Bone marrow (tissue), 2 donors: ENCODE measurements at regions not wholly inside any gene's neighbourhood (a gene's known extent, or its start where the extent isn't known, plus 50 kb on each side); places are given as distances from the start of the nearest gene placed in this dataset.
A peak's percentile ranks its signal among the peaks of the same experiment; 100 is the strongest.

Source experiments
- DNase-seq, 2 donors: peaks; one replicate each; lab custom pipeline; 2025; lab: John Stamatoyannopoulos, UW

DNA sequence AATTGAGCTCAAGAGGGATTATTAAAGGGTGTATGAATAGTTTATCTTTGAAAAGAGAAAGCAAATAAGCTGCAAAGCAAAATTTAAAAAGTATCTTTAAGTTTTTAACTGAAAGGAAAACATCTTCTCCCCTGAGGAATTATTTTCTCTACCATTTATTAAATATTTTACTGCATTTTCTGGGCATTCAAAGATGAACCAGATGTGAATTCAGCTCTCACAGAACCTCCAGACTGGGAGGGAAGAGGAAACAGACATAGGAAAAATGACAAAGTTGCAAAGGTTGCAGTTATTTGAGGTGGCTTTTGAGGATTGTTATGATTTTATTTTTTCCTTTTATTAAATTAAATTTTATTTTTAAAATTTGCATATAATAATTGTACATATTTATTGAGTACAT is 122.7 kb upstream of the SESN3 start:
- DNase-seq = no peak

DNA sequence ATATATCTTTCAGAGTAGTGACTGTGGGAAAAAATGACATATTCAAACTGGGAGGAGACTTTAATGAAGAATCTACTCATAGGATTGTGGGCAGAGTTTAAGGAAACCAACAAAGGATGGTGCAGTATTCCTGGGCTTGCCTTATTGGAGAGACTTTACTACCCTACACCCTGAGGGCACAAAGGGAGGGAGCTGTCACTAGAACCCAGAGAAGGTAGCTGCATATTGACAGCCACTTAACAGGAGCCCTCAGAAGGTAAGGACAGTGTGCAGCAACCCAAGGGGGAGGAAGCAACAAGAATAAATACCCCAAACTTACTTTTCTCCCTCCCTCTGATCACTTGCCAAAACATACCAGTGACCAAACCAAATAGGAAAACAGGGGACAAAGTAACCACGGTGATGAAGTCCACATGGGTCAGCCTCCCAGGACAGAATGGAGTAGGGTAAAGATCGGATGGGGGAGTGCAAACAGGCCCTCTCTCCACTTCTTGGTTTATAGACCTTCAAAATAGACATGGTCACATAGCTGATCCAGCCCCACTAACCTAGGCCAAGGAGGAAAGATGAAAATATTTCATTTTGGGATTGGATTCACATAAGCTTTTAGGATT is 121.8 kb upstream of the SESN3 start:
- no peak for DNase-seq

DNA sequence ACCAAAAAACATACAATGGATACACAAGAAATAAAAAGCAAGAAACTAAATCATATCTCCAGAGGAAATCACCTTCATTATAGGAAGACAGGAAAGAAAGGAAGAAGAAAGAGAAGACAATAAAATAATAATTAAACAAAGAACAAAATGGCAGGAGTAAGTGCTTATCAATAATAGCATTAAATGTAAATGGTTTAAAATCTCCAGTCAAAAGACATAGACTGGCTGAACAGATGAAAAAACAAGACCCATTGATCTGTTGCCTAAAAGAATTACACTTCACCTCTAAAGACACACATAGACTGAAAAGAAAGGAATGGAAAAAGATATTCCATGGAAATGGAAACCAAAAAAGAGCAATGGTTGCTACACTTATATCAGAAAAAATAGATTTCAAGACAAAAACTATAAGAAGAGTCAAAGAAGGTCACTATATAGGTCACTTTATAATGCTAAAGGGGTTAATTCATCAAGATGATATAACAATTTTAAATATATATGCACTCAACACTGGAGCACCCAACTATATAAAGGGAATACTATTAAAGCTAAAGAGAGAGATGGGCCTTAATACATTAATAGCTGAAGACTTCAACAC is 118.4 kb upstream of the SESN3 start:
- no peak for DNase-seq

DNA sequence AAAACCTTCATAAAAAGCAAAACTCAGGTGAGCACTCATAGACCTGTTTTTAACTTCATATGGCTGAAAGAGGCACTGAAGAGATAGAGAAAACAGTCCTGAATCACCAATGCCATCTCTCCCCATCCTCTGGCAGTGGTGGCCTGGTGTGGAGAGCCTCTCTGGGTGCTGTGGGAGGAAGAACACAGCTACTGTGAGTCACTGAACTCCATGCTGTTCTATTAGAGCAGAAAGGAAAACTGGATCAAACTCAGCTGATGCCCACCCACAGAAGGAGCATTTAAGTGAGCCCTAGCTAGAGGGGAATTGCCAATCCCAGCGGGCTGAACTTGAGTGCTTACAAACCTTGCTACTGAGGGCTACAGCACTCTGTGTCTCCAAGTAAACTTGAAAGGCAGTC is 115.3 kb upstream of the SESN3 start:
- DNase-seq = no peak

DNA sequence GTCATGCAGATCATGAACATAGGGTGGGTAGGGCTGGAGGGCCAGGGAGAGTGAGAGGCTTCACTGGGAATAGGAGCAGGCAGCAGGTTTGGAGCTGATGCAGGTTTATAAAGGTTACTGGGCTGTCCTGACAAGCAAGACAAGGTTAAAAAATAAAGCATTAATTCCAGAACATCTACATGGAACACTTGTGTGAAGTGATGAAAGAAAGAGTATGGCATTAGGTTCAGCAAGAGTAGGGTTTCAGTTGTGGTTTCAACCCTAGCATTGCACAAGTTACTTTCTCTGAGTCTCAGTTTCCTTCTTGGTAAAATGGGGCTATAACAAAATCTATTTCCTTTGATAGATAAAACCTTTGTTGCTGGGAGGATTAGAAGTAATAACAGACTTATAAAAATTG is 114.6 kb upstream of the SESN3 start:
- DNase-seq = no peak

DNA sequence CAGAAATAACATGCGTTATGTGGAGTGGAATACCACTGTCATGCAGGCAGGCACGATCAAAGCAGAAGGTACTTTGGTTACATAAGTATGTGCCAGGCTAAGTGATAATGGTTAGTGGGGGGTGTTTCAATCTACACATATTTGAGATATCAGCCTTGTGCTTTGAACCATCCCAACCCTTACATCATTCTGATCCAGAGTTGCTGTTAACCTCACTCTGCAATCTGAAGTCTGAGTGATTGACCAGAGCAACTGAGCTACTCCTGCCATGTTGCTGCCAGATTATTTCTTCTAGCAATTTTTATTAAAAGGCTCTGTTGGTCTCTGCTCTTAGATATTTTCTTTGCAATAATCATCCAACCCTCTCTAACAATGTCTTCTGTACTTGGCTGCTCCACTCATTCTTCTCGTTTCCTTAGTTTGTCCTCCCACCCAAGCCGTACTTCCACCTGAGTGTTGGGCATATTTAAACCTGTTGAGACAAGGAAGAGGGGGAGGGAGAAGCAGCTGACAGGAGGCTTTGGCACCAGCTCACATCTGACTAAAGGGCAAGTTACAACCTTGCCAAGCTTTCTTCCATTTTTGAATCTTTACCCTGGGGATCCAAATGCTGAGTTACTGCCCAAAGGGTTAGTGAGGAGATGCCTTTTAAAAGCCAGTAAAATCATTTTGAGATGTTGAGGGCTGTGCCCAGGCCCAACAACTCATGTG is 114.1 kb upstream of the SESN3 start:
- no peak for DNase-seq

DNA sequence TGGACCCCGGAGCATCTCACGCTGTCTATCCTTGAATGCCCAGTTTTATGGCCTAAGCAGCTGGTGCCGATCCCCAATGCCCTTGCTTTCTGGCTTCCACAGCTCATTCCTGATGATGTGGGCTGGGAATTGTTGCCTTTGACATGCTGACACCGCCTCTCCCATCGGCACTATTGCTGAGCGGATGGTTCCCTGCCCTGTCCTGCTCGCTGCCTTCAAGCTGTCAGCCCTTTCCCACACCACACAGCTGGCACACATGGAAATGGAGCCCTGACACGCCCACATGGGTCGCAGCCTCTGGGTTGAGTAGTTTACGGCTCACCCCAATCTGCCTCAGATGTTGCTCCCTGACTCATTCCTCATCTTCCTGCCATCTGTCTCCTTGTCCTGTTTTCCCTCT is 110.2 kb upstream of the SESN3 start:
- no peak for DNase-seq

DNA sequence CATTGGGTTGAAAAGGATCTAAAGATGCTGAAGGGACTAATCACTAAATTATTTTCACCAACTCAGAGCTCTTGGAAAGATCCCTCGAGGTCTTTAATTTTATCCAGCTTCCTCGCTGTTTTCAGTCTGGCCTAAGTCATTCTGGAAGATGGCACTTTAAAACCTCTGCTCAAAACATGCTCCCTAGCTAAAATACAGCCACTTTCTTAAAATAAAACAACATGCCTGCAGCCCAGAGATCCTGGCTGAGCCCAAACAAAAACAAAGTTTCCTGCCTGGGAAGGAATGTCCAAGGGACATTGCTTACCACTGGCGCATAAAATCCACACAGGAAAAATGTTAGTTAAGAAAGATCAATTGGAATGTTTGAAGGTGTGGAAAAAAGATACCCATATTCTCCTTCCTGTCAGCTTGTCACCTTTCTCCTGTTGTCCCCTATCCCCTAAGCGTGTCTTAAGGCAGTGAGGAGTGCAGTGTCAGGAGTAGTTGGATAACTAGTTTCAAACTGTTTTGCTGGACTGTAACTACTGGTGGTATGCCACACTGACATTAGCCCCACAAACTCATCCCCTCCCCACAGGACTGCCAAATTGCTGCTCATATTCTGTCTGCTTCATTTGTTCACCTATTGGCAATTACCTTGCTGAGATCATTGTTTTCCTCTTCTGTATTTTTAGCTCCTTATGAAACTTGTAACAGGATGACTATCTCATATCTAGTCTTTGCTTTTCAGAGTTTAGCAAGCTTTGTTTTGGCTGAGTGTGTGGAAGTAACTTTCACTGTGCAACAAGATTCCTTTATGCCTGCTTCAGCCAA is 108.3 kb upstream of the SESN3 start:
- DNase-seq = no peak

DNA sequence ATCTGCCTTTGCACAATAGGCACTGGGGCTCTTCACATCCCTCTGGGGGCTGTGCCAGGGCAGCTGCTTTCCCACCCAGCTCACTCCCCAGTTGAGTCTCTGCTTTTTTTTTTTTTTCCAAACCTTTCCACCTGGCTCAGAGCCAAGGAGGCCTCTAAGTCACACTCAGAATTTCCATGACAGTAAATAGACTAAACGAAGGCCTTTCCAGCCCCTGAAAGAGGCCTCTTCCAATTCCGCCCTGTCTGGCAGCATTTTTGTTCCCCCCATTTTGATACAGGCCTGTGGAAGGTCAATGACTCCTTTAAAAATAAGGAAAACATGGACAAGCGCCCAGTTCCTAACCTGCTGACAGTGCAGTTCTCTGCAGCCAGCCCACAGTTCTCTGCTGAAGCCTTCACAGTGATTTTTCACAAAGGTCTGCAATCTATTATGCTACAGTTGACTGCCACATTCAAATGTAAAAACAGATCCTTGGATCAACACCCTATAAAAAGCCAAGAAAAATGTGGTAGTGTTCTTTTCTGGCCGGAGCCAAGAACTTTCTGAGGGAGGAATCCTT is 107.5 kb upstream of the SESN3 start:
- no peak for DNase-seq

DNA sequence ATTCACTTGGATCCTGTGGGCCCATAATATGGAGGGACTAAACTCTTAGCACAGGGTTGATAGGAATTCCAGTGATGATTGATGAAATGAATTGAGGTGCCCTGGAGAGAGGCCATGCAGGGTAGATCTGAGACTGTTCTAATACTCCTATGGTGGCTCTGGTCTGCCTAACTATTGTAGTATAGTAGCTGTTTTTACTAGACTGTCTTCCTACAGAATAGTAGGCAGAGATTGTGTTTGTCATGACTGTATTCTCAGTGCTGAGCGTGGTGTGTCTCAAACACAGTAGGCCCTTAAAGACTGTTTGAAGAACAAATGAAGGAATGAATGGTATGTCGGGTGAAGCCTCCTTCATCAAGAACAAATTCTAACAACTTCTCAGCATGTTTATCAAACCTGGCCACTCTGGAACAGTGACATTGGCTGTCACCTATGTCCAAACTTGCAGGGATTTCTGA is 107.0 kb upstream of the SESN3 start:
- no peak for DNase-seq

DNA sequence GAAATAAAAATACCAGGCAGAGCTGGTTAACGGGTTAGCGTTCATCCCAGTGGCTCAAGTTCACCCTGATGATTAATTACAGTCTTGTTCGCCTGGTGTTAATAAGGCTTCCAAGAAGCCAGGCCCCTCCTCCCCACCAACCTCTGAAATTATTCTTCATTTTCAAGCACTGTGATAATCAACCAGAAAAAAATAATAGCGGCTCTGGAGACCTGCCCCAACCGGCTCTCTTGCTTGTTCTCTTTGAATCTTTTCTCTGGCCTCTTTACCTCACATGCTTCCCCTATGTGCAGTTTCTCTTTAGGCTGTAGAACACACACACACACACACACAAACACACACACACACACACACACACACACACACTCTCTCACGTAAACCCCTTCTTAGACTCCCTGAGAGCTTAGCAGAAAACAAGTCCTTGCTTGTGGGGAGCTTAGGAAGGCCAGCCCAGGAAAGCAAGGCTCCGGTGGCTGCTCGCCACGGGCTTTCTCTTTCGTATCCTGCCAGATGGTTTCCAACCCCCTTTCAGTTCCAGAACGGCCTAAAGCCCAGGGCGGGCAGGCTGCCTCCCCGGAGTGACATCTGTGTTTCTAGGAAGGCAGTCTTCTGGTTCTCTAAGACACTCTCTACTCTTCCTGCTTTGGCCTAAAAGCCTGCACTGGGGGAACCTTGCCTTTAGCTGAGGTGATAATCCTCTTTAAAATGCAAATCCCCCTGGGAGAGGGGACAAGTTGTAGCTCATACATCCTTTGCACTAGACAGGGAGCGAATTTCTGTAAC is 106.4 kb upstream of the SESN3 start:
- peak; percentile 11 to 83 for DNase-seq

DNA sequence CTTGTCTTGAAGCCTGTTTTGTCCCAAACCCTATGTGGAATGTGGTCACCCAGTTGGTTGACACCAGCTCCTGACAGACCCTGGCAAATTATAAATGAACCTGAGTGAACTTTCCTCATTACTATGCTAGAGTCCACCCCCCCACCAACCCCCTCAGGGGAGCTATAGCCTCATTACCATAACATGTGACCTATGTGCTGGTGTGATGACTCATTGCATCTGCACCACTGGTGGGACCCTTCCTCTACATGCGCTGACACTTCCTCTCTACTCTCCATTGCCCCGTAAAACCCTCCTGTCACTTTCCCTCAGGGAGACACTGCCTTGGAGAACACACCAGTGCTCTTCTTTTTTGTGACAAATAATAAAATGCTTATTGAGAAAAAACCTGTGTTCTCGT is 105.0 kb upstream of the SESN3 start:
- peak in 1 of 2 donors; percentile 78 for DNase-seq

DNA sequence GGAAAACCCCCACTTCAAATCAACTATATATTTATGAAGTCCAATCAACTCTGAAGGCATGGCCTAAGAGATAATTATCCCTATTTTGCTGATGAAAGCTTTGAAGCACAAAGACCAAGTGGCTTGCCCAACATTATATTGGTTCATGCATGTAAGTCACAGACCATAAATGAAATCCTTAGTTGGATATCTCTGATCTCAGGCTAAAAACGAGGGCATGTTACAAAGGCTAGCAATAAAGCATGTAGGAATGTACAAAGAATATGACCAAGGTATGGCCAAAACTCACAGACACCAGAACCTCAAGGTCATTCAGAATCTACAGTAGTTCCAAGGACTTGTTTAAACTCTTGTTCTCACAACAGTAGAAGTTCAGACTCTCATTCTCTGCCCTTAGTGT is 100.2 kb upstream of the SESN3 start:
- DNase-seq = no peak

DNA sequence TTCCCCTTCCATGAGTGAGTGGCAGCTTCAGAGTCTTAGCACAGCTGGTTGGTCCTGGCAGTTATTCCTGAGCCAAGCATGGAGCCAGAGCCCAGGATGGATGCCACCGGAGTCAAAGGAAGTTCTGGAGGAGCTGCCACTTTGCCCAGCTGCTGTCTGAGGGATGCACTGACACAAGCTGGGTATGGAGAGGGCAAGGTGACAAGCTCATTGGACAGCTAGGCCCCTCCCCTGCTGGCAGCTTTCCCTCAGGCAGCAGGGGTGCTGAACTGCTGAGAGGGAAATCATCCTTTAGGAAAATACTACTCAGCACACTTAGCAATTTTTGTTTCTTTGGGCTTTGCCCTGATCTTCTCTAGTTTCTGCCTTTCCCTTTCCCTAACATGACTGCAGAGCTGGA is 99.3 kb upstream of the SESN3 start:
- DNase-seq = no peak

DNA sequence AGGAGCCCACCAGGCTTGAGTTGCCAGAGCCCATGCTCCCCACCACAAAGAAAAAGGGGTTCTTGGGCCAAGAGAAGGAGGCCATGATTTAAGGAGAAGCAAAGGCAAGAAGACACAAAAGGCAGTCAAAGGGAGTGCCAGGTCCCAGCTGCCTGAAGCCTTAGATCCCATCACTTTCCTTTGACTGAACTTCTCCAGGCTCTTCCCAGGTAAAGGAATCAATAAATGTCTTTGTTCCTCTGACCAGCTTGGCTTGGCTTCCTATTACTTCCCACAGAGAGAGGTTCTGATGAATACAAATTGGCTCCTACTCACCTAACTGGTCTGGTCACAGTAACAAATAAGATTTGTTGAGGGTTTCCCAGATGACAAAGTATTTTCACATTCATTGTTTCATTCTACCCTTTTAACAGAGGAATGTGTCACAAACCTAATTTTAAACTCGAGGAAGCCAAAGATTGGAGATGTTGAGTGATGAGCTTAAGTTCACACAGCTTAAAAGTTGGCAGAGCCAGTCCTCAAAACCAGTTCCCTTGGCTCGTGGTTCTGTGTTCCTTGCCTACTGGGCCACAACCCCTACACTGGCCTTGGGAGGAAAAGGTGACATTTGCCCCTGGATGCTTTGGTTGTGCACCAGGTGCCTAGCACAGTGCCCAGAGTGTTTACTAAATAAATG is 96.4 kb upstream of the SESN3 start:
- no peak for DNase-seq

DNA sequence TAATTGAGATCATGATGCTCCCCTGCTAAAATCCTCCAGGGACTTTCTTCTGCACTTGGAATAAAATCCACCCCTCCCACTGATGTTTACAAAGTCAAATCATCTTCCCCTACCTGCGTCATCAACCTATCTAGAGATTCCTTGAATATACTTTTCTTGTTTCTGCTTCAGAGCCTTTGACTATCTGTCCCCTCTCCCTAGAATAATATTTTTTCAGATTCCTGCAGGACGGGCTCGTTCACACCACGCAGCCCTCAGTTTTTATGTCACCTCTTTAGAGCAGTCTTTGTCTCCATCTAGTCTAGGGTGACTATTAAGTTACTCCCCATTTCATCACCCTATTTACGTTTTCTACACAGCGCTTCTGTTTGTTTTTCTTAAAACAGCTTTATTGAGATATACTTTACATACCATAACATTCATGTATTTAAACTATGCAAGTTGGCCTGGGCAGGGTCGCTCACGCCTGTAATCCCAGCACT is 94.8 kb upstream of the SESN3 start:
- DNase-seq = no peak

DNA sequence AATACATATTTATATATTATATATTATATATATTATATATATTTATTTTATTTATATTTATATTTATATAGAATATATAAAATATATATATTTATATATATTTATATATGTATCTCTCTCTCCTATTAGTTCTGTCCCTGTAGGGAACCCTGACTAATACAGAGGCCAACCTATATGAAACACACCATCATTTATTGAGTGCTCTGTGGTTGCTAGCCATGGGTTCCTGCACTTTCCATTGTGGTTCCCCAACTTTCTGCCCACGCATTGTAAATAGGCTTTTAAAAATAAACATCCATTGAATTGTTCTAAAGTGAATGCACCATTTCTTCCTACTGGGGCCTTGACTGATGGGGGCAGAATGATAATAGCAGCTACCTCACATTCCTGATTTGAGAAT is 93.8 kb upstream of the SESN3 start:
- no peak for DNase-seq

DNA sequence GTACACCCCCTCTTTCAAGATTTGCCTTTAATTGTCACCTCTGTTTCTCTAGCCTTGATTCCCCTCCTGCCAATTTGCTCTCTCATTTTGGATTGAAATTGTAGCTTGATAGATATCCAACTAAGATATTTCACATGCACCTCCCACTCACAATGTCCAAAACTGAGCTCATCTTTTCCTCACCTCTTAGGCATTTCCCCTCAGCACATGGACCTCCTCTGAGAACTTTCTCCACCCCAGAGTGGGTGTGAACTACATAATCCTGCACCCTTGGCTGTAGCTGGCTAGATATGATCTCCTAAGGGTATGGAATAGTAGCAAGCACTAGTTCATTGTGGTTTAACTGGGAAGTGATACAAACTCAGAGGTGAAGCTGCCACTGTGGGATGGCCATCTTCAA is 91.5 kb upstream of the SESN3 start:
- DNase-seq = no peak

DNA sequence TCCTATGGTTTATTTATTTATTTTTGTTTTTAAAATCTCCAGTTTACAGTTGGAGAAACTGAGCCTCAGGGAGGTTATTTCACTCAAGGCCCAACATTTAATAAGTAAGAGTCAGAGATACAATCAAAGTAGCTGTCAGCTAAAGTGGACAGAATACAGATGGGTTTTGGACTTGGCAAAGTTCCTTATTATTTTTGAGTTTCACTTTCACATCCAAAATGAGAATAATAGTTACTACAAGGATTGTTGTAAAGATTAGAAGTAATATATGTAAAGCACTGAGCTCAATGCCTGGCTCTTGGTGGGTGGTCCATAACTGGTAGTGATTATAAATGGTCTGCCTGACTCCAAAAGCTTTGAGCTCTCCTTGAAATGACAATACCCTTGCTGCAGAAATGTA is 87.5 kb upstream of the SESN3 start:
- peak in 1 of 2 donors; percentile 36 for DNase-seq

DNA sequence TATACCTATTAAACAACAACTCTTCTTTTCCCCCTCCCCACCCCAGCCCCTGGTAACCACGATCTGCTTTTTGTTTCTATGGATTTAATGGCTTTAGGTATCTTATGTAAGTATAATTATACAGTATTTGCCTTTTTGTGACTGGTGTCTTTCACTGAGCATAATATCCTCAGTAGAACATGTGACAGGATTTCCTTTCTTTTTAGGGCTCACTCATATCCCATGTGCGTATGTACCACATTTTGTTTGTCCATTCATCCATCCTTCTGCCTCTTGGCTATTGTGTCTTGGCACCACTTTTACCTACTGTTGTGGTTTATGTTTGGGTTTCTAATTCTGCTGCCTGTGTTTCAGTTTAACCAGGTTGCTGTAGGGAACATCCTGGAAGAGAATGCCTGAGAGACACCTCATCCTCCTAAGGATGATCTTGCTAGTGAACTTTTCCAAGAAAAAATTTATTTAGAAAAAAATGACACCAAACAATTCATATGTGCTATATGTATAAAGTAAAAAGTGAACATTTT is 77.6 kb upstream of the SESN3 start:
- no peak for DNase-seq

DNA sequence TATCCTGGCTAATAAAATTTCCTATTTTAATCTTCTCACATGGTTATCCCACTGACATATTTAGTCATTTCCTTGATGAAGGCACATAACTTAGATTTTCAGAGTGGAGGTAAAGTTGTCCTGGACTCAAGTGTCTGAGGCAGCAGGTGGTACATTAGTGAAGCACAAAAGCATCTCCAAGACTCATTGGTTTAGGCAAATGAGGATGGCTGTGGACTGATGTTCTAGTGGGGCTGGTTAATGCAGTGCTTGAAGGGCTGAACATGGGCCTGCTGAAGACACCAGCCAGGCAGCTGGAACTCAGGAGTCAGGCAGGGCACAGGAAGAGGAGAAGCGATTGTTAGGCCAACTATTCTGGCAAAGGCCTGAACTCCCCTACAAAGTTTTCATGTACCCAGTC is 76.3 kb upstream of the SESN3 start:
- DNase-seq = no peak
